Central memory CD4-positive, alpha-beta T cell (primary cell): ENCODE measurements at regions not wholly inside any gene's neighbourhood (a gene's known extent, or its start where the extent isn't known, plus 50 kb on each side); places are given as distances from the start of the nearest gene placed in this dataset.

Experiments
- DNase-seq: peaks from one replicate; pipeline ENCODE4 v3.0.0; 2022

GRCh38 chr3:182081096-182081495 lies 369.4 kb downstream of the SOX2 start:
- no peak for DNase-seq

GRCh38 chr3:182083112-182083511 lies 371.4 kb downstream of the SOX2 start:
- no peak for DNase-seq

GRCh38 chr3:182092662-182093262 lies 381.0 kb downstream of the SOX2 start:
- no peak for DNase-seq

- no peak for DNase-seq
Measured at GRCh38 chr3:182094321-182094720, 382.6 kb downstream of the SOX2 start.

- no peak for DNase-seq
Measured at GRCh38 chr3:182104881-182105280, 393.2 kb downstream of the SOX2 start.

GRCh38 chr3:182105875-182106274 lies 394.1 kb downstream of the SOX2 start:
- no peak for DNase-seq

GRCh38 chr3:182108371-182108770 lies 396.6 kb downstream of the SOX2 start:
- no peak for DNase-seq

GRCh38 chr3:182111967-182112366 lies 400.2 kb downstream of the SOX2 start:
- no peak for DNase-seq

GRCh38 chr3:182115328-182116015 lies 403.7 kb downstream of the SOX2 start:
- DNase-seq = no peak

GRCh38 chr3:182116386-182116785 lies 404.7 kb downstream of the SOX2 start:
- DNase-seq = no peak

GRCh38 chr3:182117131-182117530 lies 405.4 kb downstream of the SOX2 start:
- DNase-seq = no peak

- DNase-seq = no peak
Measured at GRCh38 chr3:182117583-182117982, 405.9 kb downstream of the SOX2 start.

- no peak for DNase-seq
Measured at GRCh38 chr3:182118066-182118465, 406.3 kb downstream of the SOX2 start.

- DNase-seq = no peak
Measured at GRCh38 chr3:182121401-182121800, 409.7 kb downstream of the SOX2 start.

GRCh38 chr3:182122779-182123178 lies 411.1 kb downstream of the SOX2 start:
- DNase-seq = no peak

- DNase-seq = no peak
Measured at GRCh38 chr3:182124187-182124586, 412.5 kb downstream of the SOX2 start.

- no peak for DNase-seq
Measured at GRCh38 chr3:182124716-182125115, 413.0 kb downstream of the SOX2 start.

- no peak for DNase-seq
Measured at GRCh38 chr3:182129740-182130139, 418.0 kb downstream of the SOX2 start.

GRCh38 chr3:182133752-182134151 lies 422.0 kb downstream of the SOX2 start:
- no peak for DNase-seq

GRCh38 chr3:182135056-182135455 lies 423.3 kb downstream of the SOX2 start:
- DNase-seq = no peak

- DNase-seq = no peak
Measured at GRCh38 chr3:182136008-182136910, 424.5 kb downstream of the SOX2 start.

GRCh38 chr3:182138393-182138792 lies 426.7 kb downstream of the SOX2 start:
- no peak for DNase-seq

- DNase-seq = no peak
Measured at GRCh38 chr3:182139627-182140357, 428.1 kb downstream of the SOX2 start.
